ENCODE measurements at regions not wholly inside any gene's neighbourhood (a gene's known extent, or its start where the extent isn't known, plus 50 kb on each side); places are given as distances from the start of the nearest gene placed in this dataset.

DNA sequence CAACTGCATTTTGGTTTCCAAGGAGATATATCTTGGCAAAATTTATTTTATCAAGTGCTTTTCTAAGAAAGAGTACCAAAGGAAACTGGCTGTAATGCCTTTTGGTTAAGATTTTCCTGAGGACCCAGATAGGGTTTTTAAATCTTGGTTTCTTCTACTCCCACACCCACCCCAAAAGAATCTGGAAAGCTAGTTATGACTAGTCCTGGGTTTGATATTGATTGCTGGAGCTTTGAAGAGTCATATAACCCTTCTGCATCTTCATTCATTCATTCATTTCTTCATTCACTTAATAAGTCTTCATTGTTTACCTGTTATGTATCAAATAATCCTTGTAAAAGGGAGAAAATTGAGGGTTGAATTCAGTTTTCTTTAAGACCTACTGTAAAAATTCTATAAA lies 425.2 kb downstream of the PCNX1 start:
- Mint-ChIP-seq H3K4me1 (peaks cover 24 to 51% (median 47%) of the 10 kb centered on the region in 4 donors), H3K36me3 (peaks cover 34% of the 10 kb centered on the region), H3K9me3 (peaks cover 0 to 1% (median 0%) of the 10 kb centered on the region in 7 donors), H3K4me3 (no peak overlapping the region), H3K27me3 (no peaks in the 10 kb centered on the region), H3K27ac (no peak overlapping the region)
- ATAC-seq (ENCODE audit: low read depth in 2 of 2) (no peak), DNase-seq (no peak)
- Histone ChIP-seq H3K27ac (ENCODE audit: insufficient read depth, low read length, poor library complexity, severe bottlenecking) (no peak overlapping the region), H3K36me3 (ENCODE audit: control insufficient read depth, insufficient read depth, low read length) (no peaks in the 10 kb centered on the region), H3K4me1 (ENCODE audit: control insufficient read depth, insufficient read depth, low read length, poor library complexity, severe bottlenecking) (peaks cover 12% of the 10 kb centered on the region), H3K9me3 (ENCODE audit: control insufficient read depth in 2 of 2, low read length in 2 of 2) (no peaks in the 10 kb centered on the region), H3K4me3 (ENCODE audit: low read depth, low read length) (no peak overlapping the region), H3K27me3 (ENCODE audit: control insufficient read depth, insufficient read depth, low read length) (no peaks in the 10 kb centered on the region)

DNA sequence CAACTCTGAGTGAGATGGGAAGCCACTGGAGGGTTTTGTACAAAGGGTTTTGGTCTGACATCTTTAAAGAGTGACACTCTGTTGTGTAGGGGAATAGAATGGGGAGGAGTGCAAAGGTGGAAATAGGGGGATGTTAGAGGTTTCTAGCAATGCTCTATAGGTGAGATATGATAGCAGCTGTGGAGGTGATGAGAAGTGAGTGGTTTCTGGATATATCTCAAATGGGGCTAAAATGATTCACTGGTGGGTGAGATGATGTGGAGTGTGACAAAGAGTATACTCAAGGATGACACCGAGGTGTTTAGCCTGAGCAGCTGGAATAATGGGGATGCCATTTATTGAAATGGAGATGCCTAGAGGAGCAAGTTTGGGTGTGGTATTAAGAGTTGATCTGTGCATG lies 426.4 kb downstream of the PCNX1 start:
- peaks cover 14 to 45% (median 37%) of the 10 kb centered on the region in 4 donors for H3K4me1 Mint-ChIP-seq
- DNase-seq (no peak), ATAC-seq (ENCODE audit: low read depth in 2 of 2) (no peak)
- peak overlapping the region in 1 of 3 donors; percentile 23 for H3K27ac Mint-ChIP-seq
- H3K27me3 Mint-ChIP-seq = no peaks in the 10 kb centered on the region
- Histone ChIP-seq H3K36me3 (ENCODE audit: control insufficient read depth, insufficient read depth, low read length) (no peaks in the 10 kb centered on the region), H3K4me1 (ENCODE audit: control insufficient read depth, insufficient read depth, low read length, poor library complexity, severe bottlenecking) (peaks cover 7% of the 10 kb centered on the region), H3K9me3 (ENCODE audit: control insufficient read depth in 2 of 2, low read length in 2 of 2) (no peaks in the 10 kb centered on the region), H3K4me3 (ENCODE audit: low read depth, low read length) (no peak overlapping the region), H3K27ac (ENCODE audit: insufficient read depth, low read length, poor library complexity, severe bottlenecking) (no peak overlapping the region), H3K27me3 (ENCODE audit: control insufficient read depth, insufficient read depth, low read length) (no peaks in the 10 kb centered on the region)
- no peak overlapping the region for H3K4me3 Mint-ChIP-seq
- H3K9me3 Mint-ChIP-seq = peaks cover 0 to 1% (median 0%) of the 10 kb centered on the region in 7 donors
- H3K36me3 Mint-ChIP-seq = peaks cover 41% of the 10 kb centered on the region

DNA sequence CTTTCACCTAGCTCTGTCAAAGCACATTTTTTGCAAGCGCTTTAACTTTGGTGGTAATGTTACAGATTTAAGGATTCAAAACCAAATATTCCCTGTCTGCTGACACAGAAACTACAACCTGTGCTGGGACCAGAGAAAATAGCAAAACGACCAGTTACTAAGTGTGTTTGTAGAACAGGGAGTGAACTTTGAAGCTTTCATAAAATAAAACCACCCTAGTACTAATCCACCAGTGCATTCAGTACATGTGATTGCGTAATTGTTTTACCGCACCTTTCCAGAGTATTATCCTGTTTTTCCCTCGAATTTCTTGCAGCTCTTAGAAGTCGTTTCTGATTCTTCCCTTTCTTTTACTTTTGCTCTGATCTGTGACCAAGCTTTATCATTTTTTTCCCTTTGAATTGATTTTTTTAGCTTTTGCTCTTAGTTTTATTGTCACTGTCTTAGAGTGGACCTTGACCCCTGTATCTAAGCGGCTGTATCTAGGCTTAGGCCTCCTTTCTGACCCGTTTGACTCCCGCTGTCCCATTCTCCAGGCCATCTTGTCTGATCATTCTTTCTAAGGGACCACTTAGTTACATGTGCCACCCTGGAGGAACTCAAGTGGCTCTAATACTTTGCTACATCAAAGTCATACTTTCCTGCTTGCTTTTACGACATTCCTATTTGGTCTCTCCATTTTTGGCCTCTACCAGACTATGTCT lies 429.4 kb downstream of the PCNX1 start:
- H3K9me3 ChIP-seq (ENCODE audit: control insufficient read depth in 2 of 2, low read length in 2 of 2) = no peaks in the 10 kb centered on the region
- Mint-ChIP-seq H3K36me3 (peaks cover 32% of the 10 kb centered on the region), H3K27ac (no peak overlapping the region), H3K4me3 (no peak overlapping the region), H3K4me1 (peaks cover 6 to 39% (median 31%) of the 10 kb centered on the region in 4 donors), H3K9me3 (peaks cover 0 to 1% (median 0%) of the 10 kb centered on the region in 7 donors), H3K27me3 (no peaks in the 10 kb centered on the region)
- H3K27ac ChIP-seq (ENCODE audit: insufficient read depth, low read length, poor library complexity, severe bottlenecking) = no peak overlapping the region
- no peaks in the 10 kb centered on the region for H3K27me3 ChIP-seq (ENCODE audit: control insufficient read depth, insufficient read depth, low read length)
- H3K4me3 ChIP-seq (ENCODE audit: low read depth, low read length) = no peak overlapping the region
- no peaks in the 10 kb centered on the region for H3K36me3 ChIP-seq (ENCODE audit: control insufficient read depth, insufficient read depth, low read length)
- no peak for ATAC-seq (ENCODE audit: low read depth in 2 of 2)
- DNase-seq = no peak
- H3K4me1 ChIP-seq (ENCODE audit: control insufficient read depth, insufficient read depth, low read length, poor library complexity, severe bottlenecking) = no peaks in the 10 kb centered on the region

DNA sequence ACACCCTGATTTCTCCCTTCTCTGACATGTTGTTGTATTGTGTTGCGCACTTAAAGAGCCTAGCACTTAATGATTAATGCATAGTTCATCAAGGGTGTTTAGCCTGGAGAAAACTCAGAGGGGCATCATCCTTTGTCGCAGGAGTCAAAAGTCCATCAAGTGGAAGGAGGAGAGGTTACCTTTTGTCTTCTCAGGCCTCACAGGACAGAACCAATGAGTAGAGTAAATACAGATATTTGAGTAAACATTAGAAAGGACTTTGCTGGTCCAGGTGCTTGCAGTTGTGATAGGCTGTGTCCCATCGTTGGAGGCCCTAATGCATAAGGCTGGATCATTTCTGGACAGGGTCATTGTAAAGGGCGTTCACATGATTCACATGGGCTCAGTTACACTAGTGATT lies 430.9 kb downstream of the PCNX1 start:
- peaks cover 34% of the 10 kb centered on the region for H3K36me3 Mint-ChIP-seq
- peaks cover 0 to 40% (median 29%) of the 10 kb centered on the region in 4 donors for H3K4me1 Mint-ChIP-seq
- ATAC-seq (ENCODE audit: low read depth in 2 of 2) (no peak), DNase-seq (no peak)
- no peak overlapping the region for H3K4me3 Mint-ChIP-seq
- Histone ChIP-seq H3K36me3 (ENCODE audit: control insufficient read depth, insufficient read depth, low read length) (no peaks in the 10 kb centered on the region), H3K9me3 (ENCODE audit: control insufficient read depth in 2 of 2, low read length in 2 of 2) (no peaks in the 10 kb centered on the region), H3K27ac (ENCODE audit: insufficient read depth, low read length, poor library complexity, severe bottlenecking) (no peak overlapping the region), H3K4me3 (ENCODE audit: low read depth, low read length) (no peak overlapping the region), H3K4me1 (ENCODE audit: control insufficient read depth, insufficient read depth, low read length, poor library complexity, severe bottlenecking) (no peaks in the 10 kb centered on the region), H3K27me3 (ENCODE audit: control insufficient read depth, insufficient read depth, low read length) (no peaks in the 10 kb centered on the region)
- H3K9me3 Mint-ChIP-seq = peaks cover 0 to 1% (median 0%) of the 10 kb centered on the region in 7 donors
- no peaks in the 10 kb centered on the region for H3K27me3 Mint-ChIP-seq
- H3K27ac Mint-ChIP-seq = peak overlapping the region in 1 of 3 donors; percentile 9

- Histone ChIP-seq H3K4me3 (ENCODE audit: low read depth, low read length) (no peak overlapping the region), H3K27ac (ENCODE audit: insufficient read depth, low read length, poor library complexity, severe bottlenecking) (no peak overlapping the region), H3K27me3 (ENCODE audit: control insufficient read depth, insufficient read depth, low read length) (no peaks in the 10 kb centered on the region), H3K36me3 (ENCODE audit: control insufficient read depth, insufficient read depth, low read length) (no peaks in the 10 kb centered on the region), H3K4me1 (ENCODE audit: control insufficient read depth, insufficient read depth, low read length, poor library complexity, severe bottlenecking) (no peaks in the 10 kb centered on the region), H3K9me3 (ENCODE audit: control insufficient read depth in 2 of 2, low read length in 2 of 2) (no peaks in the 10 kb centered on the region)
- H3K4me1 Mint-ChIP-seq = peaks cover 0 to 37% (median 30%) of the 10 kb centered on the region in 4 donors
- H3K9me3 Mint-ChIP-seq = peaks cover 0 to 1% (median 0%) of the 10 kb centered on the region in 7 donors
- H3K27ac Mint-ChIP-seq = no peak overlapping the region
- no peak for DNase-seq
- peaks cover 34% of the 10 kb centered on the region for H3K36me3 Mint-ChIP-seq
- no peak for ATAC-seq (ENCODE audit: low read depth in 2 of 2)
- no peak overlapping the region for H3K4me3 Mint-ChIP-seq
- no peaks in the 10 kb centered on the region for H3K27me3 Mint-ChIP-seq
Measured at GRCh38 chr14:71339650-71340415, 432.6 kb downstream of the PCNX1 start.

DNA sequence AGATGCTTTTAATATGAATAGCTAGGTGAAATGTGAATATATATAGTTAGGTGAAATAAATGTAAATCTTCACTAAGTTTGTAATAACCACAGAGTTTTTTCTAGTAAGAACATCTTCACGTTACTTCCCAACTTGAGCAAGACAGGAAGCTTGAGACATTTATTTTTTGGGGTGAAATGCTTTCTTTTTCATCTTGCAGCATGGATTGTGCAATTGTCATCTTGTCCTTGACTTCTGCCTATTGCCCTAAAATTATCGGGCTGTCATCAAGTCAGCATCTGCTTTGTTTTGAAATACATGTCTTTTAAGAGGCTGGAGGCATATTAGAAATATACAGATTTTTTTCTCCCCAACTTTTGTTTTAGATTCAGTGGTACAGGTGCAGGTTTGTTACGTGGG lies 433.9 kb downstream of the PCNX1 start:
- Mint-ChIP-seq H3K36me3 (peaks cover 34% of the 10 kb centered on the region), H3K9me3 (peaks cover 0 to 1% (median 0%) of the 10 kb centered on the region in 7 donors), H3K27me3 (no peaks in the 10 kb centered on the region), H3K4me1 (peaks cover under 1 to 39% (median 32%) of the 10 kb centered on the region in 4 donors), H3K4me3 (no peak overlapping the region), H3K27ac (no peak overlapping the region)
- H3K27me3 ChIP-seq (ENCODE audit: control insufficient read depth, insufficient read depth, low read length) = no peaks in the 10 kb centered on the region
- H3K36me3 ChIP-seq (ENCODE audit: control insufficient read depth, insufficient read depth, low read length) = no peaks in the 10 kb centered on the region
- no peak overlapping the region for H3K27ac ChIP-seq (ENCODE audit: insufficient read depth, low read length, poor library complexity, severe bottlenecking)
- H3K4me1 ChIP-seq (ENCODE audit: control insufficient read depth, insufficient read depth, low read length, poor library complexity, severe bottlenecking) = peaks cover 2% of the 10 kb centered on the region
- ATAC-seq (ENCODE audit: low read depth in 2 of 2) (no peak), DNase-seq (no peak)
- H3K4me3 ChIP-seq (ENCODE audit: low read depth, low read length) = no peak overlapping the region
- no peaks in the 10 kb centered on the region for H3K9me3 ChIP-seq (ENCODE audit: control insufficient read depth in 2 of 2, low read length in 2 of 2)

- DNase-seq (no peak), ATAC-seq (ENCODE audit: low read depth in 2 of 2) (no peak)
- Histone ChIP-seq H3K36me3 (ENCODE audit: control insufficient read depth, insufficient read depth, low read length) (no peaks in the 10 kb centered on the region), H3K4me3 (ENCODE audit: low read depth, low read length) (no peak overlapping the region), H3K9me3 (ENCODE audit: control insufficient read depth in 2 of 2, low read length in 2 of 2) (no peaks in the 10 kb centered on the region), H3K27ac (ENCODE audit: insufficient read depth, low read length, poor library complexity, severe bottlenecking) (no peak overlapping the region), H3K4me1 (ENCODE audit: control insufficient read depth, insufficient read depth, low read length, poor library complexity, severe bottlenecking) (peaks cover 9% of the 10 kb centered on the region), H3K27me3 (ENCODE audit: control insufficient read depth, insufficient read depth, low read length) (no peaks in the 10 kb centered on the region)
- Mint-ChIP-seq H3K27ac (peak overlapping the region in 1 of 3 donors; percentile 45), H3K4me3 (no peak overlapping the region), H3K4me1 (peaks cover 12 to 54% (median 44%) of the 10 kb centered on the region in 4 donors), H3K9me3 (no peaks in the 10 kb centered on the region), H3K27me3 (no peaks in the 10 kb centered on the region), H3K36me3 (peaks cover 23% of the 10 kb centered on the region)
Measured at GRCh38 chr14:71343724-71344123, 436.5 kb downstream of the PCNX1 start.

All from CD4-positive, CD25-positive, alpha-beta regulatory T cell (primary cell).